GM19463 (cell line): ENCODE measurements at regions not wholly inside any gene's neighbourhood (a gene's known extent, or its start where the extent isn't known, plus 50 kb on each side); places are given as distances from the start of the nearest gene placed in this dataset.

Source experiments
- ATAC-seq: cut with Tn5 transposase; IDR thresholded peaks from one replicate; pipeline ENCODE4 v1.9.1; 2021; ENCODE audit warnings: mild to moderate bottlenecking, moderate library complexity; ENCODE audit not compliant: unreplicated experiment

- ATAC-seq: no peak
Observed at GRCh38 chr2:199629301-199629700, 171.6 kb upstream of the SATB2 start.

DNA sequence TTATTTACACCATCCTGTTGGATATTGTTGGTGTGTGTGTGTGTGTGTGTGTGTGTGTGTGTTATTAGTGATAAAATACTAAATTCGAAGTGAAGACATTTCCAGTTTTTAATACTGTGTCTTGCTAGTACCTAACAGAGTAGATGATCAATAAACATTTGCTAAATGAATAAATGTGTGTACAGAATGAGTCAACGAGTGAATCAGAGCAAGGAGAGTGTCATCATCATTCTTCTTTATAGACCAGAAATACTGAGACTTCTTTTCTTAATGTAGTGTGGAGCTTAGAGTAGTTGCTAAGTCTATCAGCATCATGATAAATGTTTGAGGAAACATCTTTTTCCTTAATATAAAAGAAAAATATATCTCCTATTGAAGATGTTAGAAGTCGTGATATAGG lies 169.7 kb upstream of the SATB2 start:
- no peak for ATAC-seq

- no peak for ATAC-seq
Observed at GRCh38 chr2:199624958-199625357, 167.2 kb upstream of the SATB2 start.

GRCh38 chr2:199612509-199613130 lies 154.9 kb upstream of the SATB2 start:
- no peak for ATAC-seq

- no peak for ATAC-seq
Observed at GRCh38 chr2:199607914-199608313, 150.2 kb upstream of the SATB2 start.

DNA sequence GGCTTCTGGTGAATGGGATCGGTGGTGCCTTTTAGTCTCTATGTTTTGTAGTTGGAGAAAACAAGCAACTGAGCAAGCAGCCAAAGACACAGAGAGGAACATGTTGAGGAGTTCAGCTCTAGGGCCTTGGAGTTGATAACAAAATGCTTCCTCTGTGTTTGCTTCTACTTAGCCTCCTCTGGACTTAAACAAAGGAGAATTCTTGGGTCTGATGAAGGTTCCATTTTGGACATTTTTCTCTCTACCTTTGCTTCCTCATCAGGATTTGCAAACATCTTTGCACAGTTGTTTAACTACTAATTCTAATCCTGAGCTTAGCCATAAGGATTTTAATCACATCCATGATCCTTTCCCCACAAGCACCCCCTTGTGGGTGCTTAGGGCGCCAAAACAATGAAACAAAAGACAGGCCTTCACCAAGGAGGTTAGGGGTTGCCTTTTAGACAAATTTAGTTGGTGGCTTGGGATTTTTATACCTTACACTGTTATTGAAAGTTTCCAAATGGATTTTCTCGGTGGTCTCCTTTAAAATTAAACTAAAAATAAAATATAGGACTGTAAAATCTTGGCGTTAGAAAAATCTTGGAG lies 148.5 kb upstream of the SATB2 start:
- no peak for ATAC-seq

GRCh38 chr2:199603721-199604291 lies 146.1 kb upstream of the SATB2 start:
- no peak for ATAC-seq

- ATAC-seq: no peak
Observed at GRCh38 chr2:199602896-199603717, 145.4 kb upstream of the SATB2 start.

DNA sequence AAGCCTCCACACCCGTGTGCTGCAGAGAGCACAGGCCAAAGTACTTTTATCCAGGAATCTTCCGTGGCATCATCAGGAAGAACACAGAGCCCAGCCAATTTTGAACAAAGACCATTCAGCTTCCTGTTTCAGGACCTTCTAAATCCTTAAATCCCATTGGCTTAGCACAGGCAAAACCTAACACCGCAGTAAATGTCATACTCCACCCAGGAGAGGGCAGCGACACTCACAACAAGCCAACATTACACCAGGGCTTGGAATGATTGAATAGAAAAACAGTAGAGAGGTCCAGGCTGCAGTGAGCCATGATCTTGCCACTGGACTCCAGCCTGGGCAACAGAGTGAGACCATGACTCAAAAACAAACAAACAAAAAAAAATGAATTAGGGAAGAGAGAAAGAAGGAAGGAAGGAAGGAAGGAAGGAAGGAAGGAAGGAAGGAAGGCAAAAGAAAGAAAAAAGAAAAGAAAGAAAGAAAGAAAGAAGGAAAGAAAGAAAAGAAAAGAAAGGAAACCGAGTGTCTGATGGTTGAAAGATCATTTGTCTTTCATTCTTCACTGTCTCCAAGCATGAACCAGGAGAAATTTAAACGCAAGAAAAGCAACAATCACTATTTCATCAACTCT lies 144.6 kb upstream of the SATB2 start:
- ATAC-seq: no peak

GRCh38 chr2:199596549-199596948 lies 138.8 kb upstream of the SATB2 start:
- ATAC-seq: no peak

DNA sequence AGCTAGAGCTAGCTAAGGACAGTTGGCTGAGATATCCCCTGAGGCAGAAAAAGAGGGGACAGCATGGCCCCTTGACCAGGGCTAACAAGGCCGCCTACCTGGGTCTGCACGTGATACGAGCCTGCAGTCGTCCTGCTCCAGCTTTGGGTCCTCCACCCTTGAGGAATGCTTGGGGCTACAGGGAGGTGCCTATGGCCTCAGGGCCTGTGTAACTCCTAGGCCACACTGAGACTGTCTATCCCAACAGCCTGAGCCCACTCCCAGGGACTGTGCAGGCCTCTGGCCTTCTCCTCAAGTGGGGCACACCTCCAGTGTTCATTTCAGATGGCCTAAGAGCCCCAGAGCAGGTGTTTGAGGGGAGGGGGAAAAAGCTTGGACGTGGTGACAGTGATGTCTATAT lies 136.7 kb upstream of the SATB2 start:
- no peak for ATAC-seq

GRCh38 chr2:199591826-199592225 lies 134.1 kb upstream of the SATB2 start:
- no peak for ATAC-seq

DNA sequence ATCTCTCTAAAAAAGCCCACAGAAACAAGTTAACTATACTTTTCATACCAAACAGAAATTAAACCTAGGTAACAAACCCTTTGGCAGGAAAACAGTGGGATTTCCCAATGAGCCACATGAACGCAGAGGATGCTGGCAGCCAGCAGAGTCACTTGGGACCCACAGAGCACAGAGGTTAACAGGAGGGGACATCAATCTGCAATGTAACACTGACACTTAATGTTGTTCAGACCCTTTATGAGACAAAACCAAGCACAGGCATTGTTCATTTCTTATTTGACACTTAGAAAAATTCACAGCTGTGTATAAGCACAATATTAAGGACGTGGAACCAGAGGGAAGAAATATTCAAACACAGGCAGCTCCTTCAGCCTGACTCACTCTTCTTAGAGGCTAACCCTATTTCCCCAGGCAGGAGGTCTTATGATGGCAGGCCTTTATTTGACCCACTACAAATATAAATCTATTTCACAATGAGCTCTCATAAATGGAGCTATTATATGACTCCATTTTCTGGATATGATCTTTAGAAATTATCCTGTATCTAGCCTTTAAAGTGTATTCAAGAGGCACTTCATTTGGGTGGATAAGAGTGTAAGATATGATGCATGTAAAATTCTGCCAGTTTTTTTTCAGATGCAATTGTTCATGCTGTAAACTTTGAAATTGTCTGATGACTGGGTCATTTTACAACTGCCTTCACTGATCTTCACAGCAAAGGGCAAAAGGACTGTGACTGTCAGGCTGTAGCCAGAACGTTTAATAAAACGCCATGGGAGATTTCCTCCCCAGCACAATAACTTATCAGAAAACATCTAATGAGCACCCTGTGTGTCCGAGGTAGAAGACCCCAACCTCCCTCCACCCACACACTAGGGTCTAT lies 132.8 kb upstream of the SATB2 start:
- no peak for ATAC-seq

- ATAC-seq: no peak
Observed at GRCh38 chr2:199589306-199589705, 131.6 kb upstream of the SATB2 start.

DNA sequence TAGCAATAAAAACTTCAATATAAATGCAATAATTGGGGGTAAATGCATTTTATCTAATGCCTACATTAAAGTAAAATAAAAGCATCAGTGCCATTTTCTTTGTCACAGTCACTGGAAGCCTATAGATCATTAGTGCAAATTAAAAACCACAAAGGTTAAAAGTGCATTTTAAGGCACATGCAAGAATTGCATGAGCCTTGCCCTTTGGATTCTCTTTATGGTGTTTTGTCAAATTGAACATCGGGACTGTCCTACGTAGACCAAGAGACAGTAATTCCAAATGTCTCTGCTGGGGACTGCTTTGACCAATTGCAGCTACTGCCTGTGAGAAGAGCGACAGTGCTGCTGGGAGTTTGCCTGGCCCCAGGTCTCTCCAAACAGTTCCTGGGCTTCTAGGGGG lies 130.3 kb upstream of the SATB2 start:
- ATAC-seq: no peak

DNA sequence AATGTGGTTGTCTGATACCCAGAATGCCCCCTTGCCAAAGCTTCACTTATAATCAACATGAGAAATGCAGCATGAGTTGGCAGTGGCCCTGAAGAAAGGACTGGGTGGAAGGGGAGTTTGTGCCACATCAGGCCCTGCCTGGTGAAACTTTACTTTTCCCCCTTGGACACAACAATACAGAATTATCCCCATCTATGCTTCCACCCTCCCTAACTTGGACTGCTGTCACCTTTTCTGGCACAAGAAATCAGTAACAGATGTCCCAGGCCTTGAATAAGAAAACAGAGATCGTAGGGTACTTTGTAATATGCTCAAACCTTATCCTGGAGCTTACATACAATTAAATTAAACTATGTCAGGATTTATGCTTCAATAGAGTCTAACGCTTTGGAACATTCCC lies 128.9 kb upstream of the SATB2 start:
- no peak for ATAC-seq

GRCh38 chr2:199583676-199584075 lies 125.9 kb upstream of the SATB2 start:
- no peak for ATAC-seq

- ATAC-seq: no peak
Observed at GRCh38 chr2:199581935-199582360, 124.2 kb upstream of the SATB2 start.

DNA sequence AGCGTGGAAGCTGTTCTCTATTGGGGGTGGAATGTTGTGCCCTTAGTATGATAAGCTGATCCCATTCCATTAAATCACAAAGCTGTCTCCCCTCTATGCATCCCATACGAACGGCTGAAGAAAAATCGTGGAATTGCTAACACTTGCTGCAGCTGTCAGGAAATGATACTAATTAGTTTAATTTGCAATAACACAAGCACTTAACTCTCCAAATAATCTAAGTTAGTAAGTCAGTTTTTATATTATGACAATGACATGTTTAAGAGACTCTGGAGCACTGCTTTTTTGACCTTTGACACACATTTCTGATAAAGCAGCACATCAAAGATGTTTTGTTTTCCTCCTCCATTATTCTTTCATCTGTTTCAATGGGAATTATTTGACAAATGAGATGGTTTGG lies 123.7 kb upstream of the SATB2 start:
- no peak for ATAC-seq

- no peak for ATAC-seq
Observed at GRCh38 chr2:199575416-199575815, 117.7 kb upstream of the SATB2 start.
